ENCODE measurements at regions not wholly inside any gene's neighbourhood (a gene's known extent, or its start where the extent isn't known, plus 50 kb on each side); places are given as distances from the start of the nearest gene placed in this dataset.

DNA sequence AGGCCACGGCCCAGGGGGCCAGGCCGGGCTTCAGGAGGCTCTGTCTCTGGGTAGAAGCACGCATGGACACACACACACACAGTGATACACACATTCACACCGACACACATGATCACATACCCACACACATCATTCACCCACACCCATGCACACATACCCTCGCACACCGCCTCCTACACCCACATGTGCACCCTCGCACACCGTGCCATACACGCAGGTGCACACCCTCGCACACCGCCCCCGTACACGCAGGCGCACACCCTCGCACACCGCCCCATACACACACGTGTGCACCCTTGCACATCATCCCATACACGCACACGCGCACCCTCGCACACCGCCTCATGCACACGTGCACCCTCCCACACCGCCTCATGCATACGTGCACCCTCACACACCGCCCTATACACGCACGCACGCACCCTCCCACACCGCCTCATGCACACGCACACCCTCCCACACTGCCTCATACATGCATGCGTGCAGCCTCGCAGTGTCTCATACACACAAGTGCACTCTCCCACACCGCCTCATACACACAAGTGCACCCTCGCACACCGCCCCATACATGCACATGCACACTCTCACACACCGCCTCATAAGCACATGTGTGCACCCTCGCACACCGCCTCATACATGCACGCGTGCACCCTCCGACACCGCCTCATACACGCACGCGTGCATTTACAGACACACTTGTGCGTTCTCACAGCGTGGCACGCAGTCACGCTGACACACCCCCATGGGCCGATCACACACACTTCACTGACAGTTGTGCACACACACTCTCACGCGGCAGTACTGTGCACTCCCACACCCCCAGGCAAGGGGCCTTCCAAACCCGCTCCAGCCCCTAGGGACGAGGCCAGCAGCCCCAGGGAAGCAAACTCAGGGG, 128.1 kb downstream of the SIK1 start:
- Mint-ChIP-seq H3K4me1 (peaks cover 8% of the 10 kb centered on the region), H3K27ac (no peak overlapping the region), H3K4me3 (no peak overlapping the region), H3K36me3 (no peaks in the 10 kb centered on the region), H3K9me3 (no peaks in the 10 kb centered on the region)
- DNase-seq (ENCODE audit: low spot score in 2 of 2) (no peak), ATAC-seq (peak; percentile 5)

DNA sequence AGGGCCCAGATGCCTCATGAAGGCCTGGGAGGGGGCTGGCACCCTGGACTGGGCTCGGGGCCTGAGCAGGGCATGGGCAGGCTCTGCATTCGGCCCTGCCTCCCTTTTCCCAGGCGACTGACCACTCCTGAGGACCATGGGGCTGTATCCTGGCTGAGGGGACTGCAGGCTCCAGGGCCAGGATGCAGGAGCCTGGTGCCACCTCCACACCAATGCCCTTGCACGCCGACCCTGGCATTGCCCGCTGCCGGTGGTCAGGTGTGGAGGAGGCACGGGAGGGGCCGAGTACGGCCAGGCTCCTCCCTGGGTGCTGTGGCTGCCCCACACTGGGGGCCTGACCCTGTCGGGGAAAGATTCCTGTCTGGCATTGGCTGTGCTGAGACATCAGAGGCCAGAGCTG, 128.9 kb downstream of the SIK1 start:
- Mint-ChIP-seq H3K36me3 (no peaks in the 10 kb centered on the region), H3K4me3 (no peak overlapping the region), H3K27ac (no peak overlapping the region), H3K9me3 (no peaks in the 10 kb centered on the region), H3K4me1 (peaks cover 8% of the 10 kb centered on the region)
- DNase-seq (ENCODE audit: low spot score in 2 of 2) (no peak), ATAC-seq (no peak)

DNA sequence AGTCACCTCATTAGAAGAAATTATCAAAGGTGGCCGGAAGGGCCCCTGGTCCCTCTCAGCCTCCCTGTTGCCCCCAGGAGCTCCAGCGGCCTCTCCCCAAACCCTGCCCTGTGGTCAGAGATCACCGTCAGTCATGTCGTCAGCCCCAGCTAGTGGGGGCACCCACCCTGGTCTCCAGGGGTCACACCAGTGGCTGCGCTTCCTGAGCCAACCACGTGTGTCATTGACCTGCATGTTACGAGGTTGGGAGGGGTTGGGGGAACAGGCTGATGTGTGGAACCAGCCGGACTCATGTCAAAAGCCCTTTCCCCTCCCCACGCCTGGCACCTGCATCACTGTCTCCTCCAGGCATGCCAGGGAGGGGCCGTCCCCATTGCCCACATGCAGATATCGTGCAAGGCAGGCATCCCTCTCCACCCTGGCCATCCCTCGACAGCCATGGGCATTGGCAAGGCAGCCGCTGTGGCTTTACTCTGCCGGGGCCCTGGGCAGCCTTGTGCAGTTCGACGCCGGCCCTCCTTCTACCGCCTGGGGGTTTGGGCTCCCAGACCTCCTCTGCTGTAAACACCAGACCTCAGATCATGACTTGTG, 128.7 kb downstream of the CRYAA start:
- no peak for DNase-seq (ENCODE audit: low spot score in 2 of 2)
- H3K36me3 Mint-ChIP-seq = no peaks in the 10 kb centered on the region
- no peak for ATAC-seq
- no peak overlapping the region for H3K4me3 Mint-ChIP-seq
- no peak overlapping the region for H3K27ac Mint-ChIP-seq
- H3K9me3 Mint-ChIP-seq = no peaks in the 10 kb centered on the region
- H3K4me1 Mint-ChIP-seq = peaks cover 8% of the 10 kb centered on the region

DNA sequence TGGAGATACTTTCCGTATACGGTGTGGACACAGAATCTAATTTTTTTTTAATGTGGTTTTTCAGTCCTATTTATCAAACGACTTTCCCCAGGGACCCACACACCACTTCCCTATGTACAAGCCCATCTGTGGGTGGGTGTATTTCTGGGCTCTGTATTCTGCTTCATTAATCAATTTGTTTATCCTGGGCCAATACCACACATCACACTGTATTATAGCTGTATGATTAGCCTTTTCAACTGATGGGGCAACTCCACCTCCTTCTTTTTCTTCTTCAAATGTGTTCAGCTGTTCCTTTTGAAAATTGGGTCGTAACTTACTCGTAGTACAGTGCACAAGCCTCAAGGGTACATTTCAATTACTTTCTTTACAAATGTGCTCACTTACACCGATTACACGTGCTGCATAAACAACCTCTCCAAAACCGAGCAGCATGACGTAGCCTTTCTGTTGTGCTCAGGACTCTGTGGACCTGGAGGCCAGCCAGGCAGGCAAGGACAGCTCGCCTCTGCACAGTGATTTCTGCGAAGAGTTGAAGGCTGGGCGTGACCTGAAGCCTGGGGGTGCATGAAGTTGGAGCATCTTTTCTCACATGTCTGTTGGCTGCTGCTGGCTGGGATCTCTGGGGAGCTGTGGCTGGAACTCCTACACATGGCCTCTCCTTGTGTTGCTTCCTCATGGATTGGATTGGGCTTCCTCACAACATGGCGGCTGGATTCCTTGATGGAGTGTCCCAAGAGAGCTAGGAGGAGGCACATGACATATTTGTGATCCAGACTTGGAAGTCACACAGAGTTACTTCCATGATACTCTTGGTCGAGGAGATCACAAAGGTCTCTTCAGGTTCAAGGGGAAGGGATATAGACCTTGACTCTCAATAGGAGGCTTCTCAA, 126.5 kb downstream of the CRYAA start:
- no peak overlapping the region for H3K4me3 Mint-ChIP-seq
- no peak overlapping the region for H3K27ac Mint-ChIP-seq
- H3K4me1 Mint-ChIP-seq = peaks cover 8% of the 10 kb centered on the region
- H3K9me3 Mint-ChIP-seq = no peaks in the 10 kb centered on the region
- no peak for ATAC-seq
- H3K36me3 Mint-ChIP-seq = no peaks in the 10 kb centered on the region
- DNase-seq (ENCODE audit: low spot score in 2 of 2) = no peak

DNA sequence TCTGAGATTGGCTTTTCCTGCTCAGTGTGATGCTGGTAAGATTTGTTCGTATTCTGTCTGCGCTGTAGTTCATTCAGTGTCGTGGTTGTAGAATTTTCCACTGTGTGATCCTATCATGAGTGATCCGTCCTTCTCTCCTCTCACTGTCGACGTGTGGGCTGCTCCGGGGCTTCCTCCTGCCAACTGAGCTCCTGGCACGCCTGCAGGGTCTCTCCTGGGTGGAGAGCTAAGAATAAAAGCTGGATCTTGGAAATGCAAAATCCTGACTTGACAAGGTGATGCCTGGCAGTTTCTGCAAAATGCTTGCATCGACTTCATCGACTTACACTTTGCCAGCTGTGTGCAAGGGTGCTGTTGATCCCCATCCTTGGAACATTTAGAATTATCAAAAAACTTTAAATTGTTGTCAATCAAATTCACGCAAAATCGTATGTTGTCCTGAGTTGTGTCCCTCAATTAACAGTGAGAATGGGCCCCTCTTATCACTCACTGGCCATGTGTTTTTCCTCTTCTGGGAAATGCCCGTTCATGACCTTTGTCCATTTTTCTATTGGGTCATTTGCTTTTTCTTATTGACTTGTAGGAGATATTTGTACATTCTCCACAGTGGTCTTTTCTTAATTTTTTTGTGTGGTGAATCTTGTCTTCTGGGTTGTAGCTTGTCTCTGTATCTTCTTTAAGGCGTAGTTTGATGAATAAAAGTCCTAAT, 125.5 kb downstream of the CRYAA start:
- H3K4me1 Mint-ChIP-seq = peaks cover 8% of the 10 kb centered on the region
- H3K4me3 Mint-ChIP-seq = no peak overlapping the region
- ATAC-seq (no peak), DNase-seq (ENCODE audit: low spot score in 2 of 2) (no peak)
- no peaks in the 10 kb centered on the region for H3K9me3 Mint-ChIP-seq
- no peak overlapping the region for H3K27ac Mint-ChIP-seq
- H3K36me3 Mint-ChIP-seq = no peaks in the 10 kb centered on the region

DNA sequence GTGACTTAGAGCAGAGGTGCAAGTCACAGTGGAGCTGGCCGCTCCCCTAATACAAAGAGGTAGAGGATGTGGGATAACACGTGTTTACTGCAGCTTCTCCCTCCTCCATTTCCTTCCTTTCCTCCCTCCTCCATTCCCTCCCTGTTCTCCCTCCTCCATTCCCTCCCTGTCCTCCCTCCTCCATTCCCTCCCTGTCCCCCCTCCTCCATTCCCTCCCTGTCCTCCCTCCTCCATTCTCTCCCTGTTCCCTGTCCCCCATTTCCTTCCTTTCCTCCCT, 124.0 kb downstream of the CRYAA start:
- DNase-seq (ENCODE audit: low spot score in 2 of 2) = no peak
- Mint-ChIP-seq H3K4me3 (no peak overlapping the region), H3K9me3 (no peaks in the 10 kb centered on the region), H3K4me1 (no peaks in the 10 kb centered on the region), H3K36me3 (no peaks in the 10 kb centered on the region), H3K27ac (peak overlapping the region; percentile 32)
- no peak for ATAC-seq

DNA sequence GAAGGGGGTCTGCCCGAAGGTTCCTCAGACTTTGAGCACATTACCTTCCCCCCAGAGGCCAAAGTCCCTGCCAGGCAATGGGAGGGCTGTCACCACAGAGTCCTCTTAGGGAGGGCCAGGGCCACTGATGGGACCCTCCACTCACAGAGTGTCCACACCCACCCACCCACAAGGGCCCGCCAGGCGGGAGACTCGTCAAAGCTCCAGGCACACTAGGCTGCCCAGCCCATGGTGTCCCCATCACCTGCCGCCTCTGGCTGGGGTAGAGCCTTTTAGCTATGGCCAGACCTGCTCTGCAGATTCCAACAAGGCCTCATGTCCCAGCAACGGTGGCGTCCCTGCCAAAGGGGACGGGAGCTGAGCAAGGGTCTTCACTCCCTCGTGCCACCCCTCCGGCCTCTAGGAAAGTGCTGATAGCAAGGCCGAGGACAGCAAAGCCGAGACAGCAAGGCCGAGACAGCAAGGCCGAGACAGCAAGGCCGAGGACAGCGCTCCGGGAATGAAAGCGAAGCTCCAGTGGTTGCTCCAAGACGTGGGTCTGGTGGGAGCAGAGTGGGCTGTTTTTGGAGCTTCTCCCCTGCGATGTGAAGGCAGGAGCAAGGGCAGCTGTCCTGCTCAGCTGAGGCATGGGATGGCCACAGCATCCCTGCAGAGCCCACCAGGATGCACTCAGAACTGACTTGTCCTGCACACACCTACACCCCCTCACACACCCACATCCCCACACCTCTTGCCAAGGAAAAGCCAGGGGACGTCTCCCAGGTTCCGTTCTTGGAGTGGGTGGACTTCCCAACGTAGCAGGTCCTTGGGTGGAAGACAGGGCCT, 123.4 kb downstream of the CRYAA start:
- peaks cover 2% of the 10 kb centered on the region for H3K4me1 Mint-ChIP-seq
- H3K27ac Mint-ChIP-seq = no peak overlapping the region
- DNase-seq (ENCODE audit: low spot score in 2 of 2) (no peak), ATAC-seq (no peak)
- H3K4me3 Mint-ChIP-seq = no peak overlapping the region
- H3K36me3 Mint-ChIP-seq = no peaks in the 10 kb centered on the region
- no peaks in the 10 kb centered on the region for H3K9me3 Mint-ChIP-seq

DNA sequence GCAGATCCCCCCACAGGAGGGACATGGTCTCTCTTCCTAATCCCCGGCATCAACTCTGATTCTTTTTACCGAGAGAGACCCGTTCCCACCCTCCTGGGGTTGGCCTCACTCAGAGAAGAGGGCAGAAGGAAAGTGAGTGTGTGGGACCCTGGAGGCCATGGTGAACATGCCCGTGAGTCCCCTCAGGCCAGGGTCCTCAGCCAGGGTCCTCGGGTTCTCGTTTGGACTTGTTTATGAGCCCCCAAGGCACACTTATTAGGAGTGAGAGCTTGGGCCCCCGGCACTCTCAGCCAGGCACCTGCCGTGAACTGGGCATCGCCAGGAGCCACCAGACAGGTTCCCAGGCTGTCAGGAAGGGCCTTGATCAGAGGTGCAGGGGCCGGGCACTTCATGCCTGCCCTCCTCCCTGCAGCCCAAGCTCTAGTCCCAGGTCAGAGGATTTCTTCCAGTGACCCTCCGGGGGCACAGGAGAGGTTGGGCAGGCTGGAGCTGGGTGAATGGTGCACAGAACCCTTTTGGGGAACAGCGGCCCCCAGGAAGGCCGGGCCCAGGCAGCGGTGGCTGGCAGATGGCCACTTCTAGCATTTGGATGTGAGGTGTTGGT, 122.6 kb downstream of the CRYAA start:
- H3K4me3 Mint-ChIP-seq = no peak overlapping the region
- DNase-seq (ENCODE audit: low spot score in 2 of 2) (no peak), ATAC-seq (no peak)
- H3K36me3 Mint-ChIP-seq = no peaks in the 10 kb centered on the region
- H3K4me1 Mint-ChIP-seq = peaks cover 6% of the 10 kb centered on the region
- H3K9me3 Mint-ChIP-seq = no peaks in the 10 kb centered on the region
- H3K27ac Mint-ChIP-seq = no peak overlapping the region

DNA sequence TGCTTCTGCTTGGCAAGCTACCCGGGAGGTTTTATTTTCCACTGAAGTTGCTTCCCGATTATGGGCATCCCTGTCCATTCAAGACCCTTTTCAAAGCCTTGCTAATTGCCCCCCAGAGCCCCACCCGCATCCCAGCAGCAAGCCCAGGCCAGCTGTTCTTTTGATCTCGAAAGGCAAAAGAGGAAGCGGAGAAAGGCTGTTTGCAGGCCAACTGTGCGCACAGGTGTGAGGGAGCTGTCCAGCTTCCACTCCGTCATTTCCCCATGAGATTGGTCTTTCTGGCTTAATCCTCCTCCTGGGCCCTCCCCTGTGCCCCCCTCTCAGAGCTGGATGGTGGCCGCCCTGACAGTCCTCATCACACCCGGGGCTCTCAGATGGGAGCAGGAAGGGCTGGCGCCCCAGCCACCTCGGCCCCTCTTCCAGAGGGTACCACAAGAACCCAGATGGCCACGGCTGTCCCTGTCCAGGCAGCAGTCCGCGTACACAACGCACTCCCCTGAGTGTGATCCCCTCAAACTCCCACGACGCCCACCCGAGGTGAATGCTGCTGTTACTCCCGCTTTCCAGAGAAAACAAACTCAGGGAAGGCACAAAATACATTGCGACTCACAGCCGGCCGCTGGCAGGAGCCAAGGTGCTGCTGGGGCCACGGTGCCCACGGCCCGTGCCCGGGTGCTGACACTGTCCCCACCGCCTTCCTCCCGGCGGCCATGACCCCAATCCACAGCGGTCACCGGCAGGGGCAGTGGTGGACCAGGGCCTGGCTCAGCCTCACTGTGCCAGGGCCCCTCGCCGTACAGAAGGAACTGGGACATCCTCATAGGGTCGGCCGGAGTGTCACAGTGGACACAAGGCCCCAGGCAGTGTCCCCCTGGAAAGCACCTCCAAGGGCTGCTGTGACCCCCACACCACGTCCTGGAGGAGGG, 121.9 kb downstream of the CRYAA start:
- H3K27ac Mint-ChIP-seq = no peak overlapping the region
- ATAC-seq (no peak), DNase-seq (ENCODE audit: low spot score in 2 of 2) (no peak)

DNA sequence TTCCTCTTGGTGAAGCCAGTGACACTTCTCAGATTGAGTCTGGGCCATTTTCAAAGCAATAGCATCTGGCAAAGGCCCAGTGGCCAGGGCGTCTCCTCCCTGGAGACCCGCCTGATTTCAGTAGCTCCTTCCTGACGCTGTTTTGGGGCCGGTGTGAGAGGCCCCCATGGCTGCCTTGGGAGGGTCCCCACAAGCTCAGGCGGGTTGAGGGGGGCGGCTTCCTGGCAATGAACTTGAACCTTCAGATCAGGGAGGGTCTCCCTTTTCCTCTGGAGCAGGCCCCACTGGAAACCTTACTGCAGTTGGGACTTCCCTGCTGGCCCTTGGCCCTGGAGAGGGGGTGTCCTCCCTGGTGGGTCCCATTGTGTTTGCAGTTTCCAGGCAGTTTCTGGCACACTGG, 121.2 kb downstream of the CRYAA start:
- ATAC-seq = no peak
- Mint-ChIP-seq H3K27ac (no peak overlapping the region), H3K4me1 (peaks cover 6% of the 10 kb centered on the region), H3K4me3 (no peak overlapping the region), H3K36me3 (no peaks in the 10 kb centered on the region), H3K9me3 (no peaks in the 10 kb centered on the region)
- DNase-seq (ENCODE audit: low spot score in 2 of 2) = no peak

More for the DNA sequence above, 121.9 kb downstream of the CRYAA start:
- Mint-ChIP-seq H3K36me3 (no peaks in the 10 kb centered on the region), H3K4me3 (no peak overlapping the region), H3K4me1 (peaks cover 6% of the 10 kb centered on the region), H3K9me3 (no peaks in the 10 kb centered on the region)

DNA sequence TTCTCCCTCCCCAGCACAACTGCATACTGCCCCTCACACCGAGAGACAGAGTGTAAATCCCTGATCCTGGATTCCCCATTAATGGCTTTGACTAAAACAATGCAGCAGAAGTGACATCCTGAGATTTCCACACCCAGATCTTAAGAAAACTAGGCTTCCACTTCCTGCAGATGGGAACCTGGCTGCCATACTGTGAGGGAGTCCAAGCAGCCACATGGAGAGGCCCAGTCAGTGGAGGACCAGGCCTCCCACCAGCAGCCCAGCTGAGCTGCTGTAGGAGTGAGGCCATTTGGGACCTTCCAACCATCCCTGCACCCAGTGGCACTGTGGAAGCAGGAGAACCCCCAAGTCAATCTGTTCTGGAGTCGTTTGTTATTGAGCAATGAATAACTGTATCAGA, 120.6 kb downstream of the CRYAA start:
- Mint-ChIP-seq H3K36me3 (no peaks in the 10 kb centered on the region), H3K9me3 (no peaks in the 10 kb centered on the region), H3K4me3 (no peak overlapping the region), H3K27ac (no peak overlapping the region), H3K4me1 (peaks cover 6% of the 10 kb centered on the region)
- DNase-seq (ENCODE audit: low spot score in 2 of 2) (no peak), ATAC-seq (no peak)

DNA sequence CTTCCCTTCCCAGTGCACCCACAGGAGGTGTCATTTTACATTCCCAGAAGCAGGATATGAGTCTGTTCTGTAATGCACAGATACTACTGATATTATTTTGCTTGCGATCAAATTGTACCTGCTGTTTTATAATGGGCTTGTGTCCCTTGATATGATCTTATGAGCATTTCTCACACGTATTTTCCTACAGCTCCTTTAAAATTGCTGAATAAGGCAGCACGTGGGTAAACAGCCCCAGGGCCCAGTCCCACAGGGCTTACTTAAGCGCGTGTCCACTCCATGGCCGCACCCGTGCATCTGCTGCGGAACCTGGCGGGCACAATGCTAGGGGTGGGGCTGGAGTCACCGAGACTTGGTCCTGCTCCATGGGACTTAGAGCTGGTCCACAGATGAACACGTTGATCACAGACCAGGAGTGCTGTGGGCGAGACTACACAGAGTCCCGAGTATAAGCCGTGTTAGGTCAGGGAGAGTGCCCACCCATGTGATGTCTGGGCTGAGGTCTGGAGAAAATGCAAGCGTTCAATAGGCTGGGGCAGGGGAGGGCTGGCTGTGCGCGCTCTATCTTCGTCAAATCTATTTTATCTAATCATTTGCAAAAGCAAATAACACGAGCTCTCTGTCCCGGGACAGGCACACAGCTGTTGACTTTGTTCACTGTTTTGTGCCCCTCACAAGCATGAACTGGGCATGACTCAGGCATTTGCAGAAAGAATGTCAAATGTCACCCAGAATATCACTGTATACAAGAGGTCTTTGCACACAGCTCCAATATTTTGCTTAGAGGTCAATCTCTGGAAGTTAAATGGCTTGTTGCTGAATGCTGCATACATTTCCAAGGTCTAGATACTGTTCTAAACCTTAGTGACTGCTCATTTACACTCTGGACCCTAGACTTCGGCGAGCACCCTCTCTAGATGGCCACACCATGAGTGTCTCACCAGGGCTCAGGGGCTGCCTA, 119.3 kb downstream of the CRYAA start:
- Mint-ChIP-seq H3K36me3 (no peaks in the 10 kb centered on the region), H3K27ac (no peak overlapping the region), H3K9me3 (no peaks in the 10 kb centered on the region), H3K4me3 (no peak overlapping the region), H3K4me1 (peaks cover 6% of the 10 kb centered on the region)
- DNase-seq (ENCODE audit: low spot score in 2 of 2) = no peak
- no peak for ATAC-seq

All from stimulated activated effector memory CD8-positive, alpha-beta T cell treated with anti-CD3 and anti-CD28 coated beads, Interleukin-12 subunit alpha, Interleukin-12 subunit beta, amount 100 ng/mL, for 72 hours (primary cell).